Activated gamma-delta T cell (primary cell): ENCODE measurements at regions not wholly inside any gene's neighbourhood (a gene's known extent, or its start where the extent isn't known, plus 50 kb on each side); places are given as distances from the start of the nearest gene placed in this dataset.

Experiments used
- DNase-seq: peaks from one replicate; lab custom pipeline; 2025; lab: John Stamatoyannopoulos, UW

DNA sequence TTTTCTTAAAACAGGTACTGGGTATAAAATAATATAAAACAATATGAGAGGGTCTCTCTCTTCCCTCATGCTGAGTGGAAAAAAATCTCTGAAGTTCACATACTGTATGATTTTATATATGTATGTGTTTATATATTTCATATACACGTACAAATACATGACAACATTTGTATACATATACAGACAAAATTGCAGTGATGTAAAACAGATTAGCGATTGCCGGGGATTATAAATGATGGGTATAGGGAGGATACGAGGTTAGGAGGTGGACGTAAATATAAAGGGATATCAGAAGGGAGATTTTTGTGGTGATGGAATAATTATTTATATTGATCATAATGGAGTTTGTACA, 194.8 kb upstream of the PRSS16 start:
- no peak for DNase-seq

DNA sequence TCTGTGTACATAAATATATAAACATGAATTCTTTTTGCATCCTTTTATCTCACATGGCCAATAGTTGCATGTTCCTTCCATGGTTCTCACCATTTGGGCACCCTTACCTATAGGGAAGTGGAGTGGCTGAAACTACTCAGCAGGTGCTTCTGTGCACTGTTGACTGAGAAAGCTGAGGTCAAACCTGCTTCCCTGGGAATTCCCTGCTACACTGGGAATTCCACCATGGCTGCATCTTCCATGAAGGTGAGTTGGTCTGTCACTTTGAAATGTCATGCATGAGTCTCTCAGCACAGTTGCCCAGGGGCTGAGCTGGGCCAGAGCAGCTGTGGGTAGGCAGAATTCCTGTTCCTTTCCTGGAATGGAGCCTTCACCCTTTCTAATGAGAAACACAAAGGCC, 193.8 kb upstream of the PRSS16 start:
- no peak for DNase-seq

DNA sequence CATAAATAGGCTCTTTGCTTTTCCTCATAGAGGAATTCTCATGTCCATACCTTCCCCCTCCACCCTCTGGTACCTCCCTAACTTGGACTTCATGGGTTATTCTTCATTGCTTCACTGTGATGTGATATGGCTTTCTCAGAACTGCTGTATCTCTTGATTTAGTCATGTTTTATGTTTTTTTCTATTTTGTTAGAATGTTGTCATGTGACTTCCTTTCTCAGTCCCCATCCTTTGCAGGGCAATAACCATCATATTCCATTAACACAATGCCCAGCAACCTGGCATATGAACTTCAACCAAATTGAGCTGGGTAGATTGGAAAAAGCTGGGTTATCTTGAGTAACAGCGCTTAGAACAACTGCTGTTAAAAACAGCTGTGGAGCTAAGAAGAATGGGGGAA, 190.9 kb upstream of the PRSS16 start:
- DNase-seq, result no peak

DNA sequence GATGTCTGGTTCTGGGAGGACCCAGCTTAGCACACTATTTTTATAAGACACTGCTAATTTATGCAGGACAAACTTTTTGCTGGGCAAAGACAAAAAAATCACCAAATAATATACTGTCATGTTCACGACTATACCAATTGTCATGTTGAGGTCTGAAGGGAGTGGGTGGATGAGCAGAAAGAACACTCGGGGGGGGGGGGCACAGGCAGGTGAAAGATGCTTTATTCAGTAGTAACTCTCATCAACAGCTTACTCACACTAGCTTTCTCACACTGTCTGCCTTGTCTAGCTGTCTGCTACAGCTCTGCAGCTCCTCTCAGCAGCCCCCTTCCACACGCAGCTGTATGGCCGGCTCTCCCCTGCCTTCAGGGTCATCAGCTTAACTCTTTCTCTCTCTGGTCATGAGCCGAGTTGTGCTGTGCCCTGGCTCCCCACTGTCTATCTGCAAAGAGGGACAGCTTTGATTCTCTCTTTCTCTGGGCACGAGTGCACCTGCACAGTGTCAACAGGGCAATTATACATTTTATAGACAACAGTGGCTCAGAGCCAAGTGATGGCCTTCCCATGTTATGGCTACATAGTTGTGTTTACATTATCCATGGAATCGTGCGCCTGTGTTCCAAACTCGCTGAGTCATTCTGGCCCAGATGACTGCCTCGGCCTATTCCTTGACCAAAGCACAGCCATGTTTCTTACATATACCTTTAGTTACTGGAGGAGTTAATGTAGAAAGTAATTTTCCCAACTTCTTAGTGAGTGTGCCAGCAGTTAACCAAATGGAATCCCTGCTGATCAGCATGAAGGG, 187.7 kb upstream of the PRSS16 start:
- no peak for DNase-seq

DNA sequence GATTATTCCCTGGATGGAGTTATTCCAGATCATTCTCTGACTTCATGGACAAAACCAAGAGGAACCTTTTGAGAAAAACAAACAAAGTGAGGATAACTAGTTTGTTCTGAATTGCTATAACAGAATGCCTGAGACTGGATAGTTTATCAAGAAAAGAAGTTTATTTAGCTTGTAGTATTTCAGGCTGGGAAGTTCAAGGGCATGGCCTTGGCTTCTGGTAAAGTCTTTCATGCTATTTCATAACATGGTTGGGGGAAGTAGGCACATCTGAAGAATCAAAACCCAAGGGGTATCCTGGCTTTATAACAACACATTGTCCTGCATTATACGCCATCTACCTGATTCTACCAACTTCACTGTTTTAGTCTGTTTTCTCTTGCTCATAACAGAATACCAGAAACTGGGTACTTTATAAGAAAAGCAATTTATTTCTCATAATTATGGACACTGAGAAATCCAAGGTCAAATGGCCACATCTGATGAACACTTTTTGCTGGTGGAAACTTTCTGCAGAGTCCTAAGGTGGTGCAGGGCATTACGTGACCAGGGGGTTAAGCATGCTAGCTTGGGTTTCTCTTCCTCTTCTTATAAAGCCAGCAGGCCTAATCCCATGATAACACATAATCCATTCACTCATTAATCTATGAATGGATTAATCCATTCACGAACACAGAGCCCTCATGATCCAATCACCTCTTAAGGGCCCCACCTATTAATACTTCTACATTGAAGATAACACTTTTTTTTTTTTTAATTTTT, 186.1 kb upstream of the PRSS16 start:
- DNase-seq, result no peak

GRCh38 chr6:27062755-27063154, 184.7 kb upstream of the PRSS16 start:
- no peak for DNase-seq

DNA sequence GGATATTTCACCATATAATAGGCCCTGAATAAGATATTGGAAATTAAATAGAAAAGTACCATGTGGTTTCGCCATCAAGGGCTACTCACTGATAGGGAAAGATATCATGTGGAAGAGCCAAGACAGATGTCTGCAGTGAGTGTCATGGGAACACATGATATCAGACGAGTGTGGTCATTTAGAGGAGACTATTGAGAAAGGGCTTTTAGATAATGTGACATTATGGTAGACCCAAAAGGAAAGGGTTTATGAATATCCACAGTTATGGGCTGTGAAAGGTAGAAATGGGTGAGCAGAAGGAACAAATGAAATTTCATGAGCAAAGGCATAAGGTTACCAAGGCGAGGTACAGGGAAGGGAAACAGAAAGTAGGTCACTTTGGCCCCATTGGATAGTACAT, 182.3 kb upstream of the PRSS16 start:
- DNase-seq, result no peak

- no peak for DNase-seq
Measured at GRCh38 chr6:27066381-27066780, 181.1 kb upstream of the PRSS16 start.

- DNase-seq, result no peak
Measured at GRCh38 chr6:27066802-27067201, 180.7 kb upstream of the PRSS16 start.

GRCh38 chr6:27073441-27073840, 174.1 kb upstream of the PRSS16 start:
- no peak for DNase-seq

- DNase-seq, result no peak
Measured at GRCh38 chr6:27076116-27076515, 171.4 kb upstream of the PRSS16 start.

DNA sequence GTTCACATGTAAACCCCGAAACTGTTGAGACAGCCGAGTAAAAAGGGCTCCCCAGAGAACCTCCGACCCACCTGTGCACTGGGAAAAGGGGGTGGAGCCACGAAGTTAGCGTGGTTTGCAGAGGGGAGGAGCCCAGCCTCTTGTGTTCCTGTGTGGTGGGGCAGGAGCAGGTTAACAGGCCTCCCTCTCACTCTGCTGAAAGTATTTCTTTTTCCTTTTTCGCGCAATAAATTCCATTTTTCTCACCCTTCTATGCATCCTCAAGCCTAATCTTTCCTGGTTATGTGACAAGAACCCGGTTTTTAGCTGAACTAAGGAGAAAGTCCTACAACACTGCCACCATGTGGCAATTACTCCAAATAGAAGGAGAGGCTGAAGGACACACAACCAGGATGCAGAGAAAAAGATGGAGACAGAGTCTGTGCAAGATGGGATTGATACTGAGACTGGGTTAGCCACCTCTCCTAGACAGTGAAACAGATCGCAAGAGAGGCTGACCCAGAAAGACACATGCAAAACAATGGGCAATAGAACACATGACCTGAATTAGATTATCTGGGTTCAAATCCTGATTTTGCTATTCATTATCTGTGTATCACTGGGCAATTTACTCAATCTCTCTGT, 168.7 kb upstream of the PRSS16 start:
- no peak for DNase-seq

DNA sequence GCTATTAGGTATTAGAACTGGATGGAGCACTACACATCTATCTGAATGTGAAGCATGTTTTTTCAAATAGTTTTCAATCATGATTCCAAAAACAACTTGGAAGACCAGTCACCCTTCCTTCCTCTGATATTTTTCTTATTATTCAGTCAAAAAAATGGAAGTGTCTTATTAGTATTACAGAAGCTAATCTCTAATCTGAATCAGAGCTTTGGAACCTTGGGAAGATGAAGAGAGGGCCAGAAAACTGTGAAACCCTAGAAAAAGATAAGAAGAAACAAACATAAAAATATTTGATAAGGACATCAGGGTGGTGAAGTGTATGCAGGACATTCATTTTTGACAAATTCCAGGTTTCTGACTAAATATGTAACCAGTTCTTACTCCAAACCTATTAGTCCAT, 166.3 kb upstream of the PRSS16 start:
- no peak for DNase-seq

DNA sequence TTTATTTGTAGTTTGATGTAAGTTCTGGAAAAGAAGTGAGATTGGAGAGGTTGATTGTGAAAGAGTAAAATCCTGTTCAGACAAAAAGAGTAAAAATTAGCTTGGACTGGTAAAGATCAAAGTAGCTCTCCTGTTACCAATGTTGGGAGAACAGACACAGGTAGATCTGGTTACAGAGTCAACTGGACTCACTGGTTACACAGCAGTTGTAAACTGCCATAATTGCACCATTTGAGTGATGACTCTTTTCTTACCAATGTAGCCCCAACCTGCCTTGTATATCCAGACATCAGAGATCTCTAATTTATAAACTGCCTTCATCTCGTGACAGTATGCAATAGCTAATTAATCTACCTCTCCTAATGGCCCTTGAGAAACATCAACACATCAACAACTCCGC, 165.6 kb upstream of the PRSS16 start:
- DNase-seq, result no peak

DNA sequence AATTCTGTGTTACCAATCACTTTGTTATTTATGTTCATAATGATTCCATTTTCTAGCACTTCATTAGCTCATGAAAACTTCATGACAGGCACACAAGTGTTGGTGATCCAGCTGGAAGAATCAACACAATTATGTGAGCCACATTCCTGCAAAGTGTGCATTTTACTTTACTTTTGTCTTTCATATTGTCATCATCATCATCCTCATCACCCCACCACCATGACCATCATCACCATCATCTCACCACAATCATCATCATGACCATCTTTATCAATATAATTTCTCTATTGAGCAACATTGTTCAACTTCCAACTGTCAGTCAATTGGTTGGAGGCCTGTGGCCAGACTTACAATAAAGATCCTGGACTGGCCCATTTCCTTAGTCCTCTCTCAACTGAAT, 159.4 kb upstream of the PRSS16 start:
- no peak for DNase-seq

- DNase-seq, result no peak
Measured at GRCh38 chr6:27091661-27092315, 155.7 kb upstream of the PRSS16 start.

- no peak for DNase-seq
Measured at GRCh38 chr6:27092316-27092692, 155.2 kb upstream of the PRSS16 start.

- DNase-seq, result no peak
Measured at GRCh38 chr6:27095914-27096313, 151.6 kb upstream of the PRSS16 start.

DNA sequence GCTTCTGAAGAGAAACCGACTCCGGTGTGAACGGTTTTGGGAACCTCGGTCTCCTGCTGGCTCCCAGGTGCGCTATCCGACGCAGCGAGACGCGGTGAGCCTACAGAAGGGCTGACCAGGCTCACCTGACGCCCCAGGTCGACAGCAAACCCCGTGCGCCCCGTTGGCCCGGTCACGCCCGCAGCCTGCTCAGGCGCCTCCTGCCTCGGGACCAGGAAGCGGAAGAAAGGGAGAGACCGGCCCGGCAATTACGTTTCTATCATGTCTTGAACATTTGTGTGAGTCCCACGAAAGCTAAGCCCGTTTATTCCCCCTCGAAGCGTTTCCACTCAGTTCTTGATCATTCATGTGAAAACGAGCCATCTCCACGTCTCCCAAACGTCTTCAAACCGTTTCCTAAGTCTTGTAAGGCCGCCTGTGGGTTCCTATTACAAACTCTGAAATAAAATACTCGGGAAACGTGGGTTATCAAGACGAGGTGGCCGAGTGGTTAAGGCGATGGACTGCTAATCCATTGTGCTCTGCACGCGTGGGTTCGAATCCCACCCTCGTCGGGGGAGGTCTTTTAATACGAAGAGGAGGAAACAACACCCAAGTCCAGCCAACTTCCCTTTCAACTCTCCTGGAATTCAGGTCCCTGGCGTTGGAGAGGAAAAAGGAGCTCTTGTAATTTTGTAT, 150.5 kb upstream of the PRSS16 start:
- no peak for DNase-seq

DNA sequence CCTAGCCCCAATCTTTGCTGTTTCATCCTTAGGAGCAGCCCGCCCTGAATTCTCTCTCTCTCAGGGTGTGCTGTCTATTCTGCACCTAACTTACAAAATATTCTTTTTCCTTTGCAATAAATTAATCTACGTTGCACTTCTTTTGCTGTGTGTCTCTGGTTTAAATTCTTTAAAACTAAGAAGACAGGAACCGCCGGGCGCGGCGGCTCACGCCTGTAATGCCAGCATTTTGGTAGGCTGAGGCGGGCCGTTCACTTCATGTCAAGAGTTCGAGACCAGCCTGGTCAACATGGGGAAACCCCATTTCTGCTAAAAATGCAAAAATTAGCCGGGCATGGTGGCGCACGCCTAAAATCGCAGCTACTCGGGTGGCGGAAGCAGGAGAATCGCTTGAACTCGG, 148.5 kb upstream of the PRSS16 start:
- DNase-seq, result no peak

DNA sequence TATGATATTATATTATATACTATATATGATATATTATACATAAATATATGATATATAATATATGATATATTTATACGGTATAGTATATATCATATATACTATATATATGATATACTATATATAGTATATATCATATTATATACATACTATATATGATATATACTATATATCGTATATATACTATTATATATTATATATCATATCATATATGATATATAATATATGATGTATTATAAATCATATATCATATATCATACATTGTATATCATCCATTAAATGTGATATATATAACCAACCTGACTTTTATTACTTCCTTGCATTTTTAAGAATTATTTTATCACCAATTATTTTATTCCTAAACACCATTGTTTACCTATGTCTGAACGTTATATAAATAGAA, 146.6 kb upstream of the PRSS16 start:
- no peak for DNase-seq

- no peak for DNase-seq
Measured at GRCh38 chr6:27101824-27102223, 145.7 kb upstream of the PRSS16 start.
